HG03064 (cell line): ENCODE measurements at regions not wholly inside any gene's neighbourhood (a gene's known extent, or its start where the extent isn't known, plus 50 kb on each side); places are given as distances from the start of the nearest gene placed in this dataset.

Experiments
- ATAC-seq: cut with Tn5 transposase; IDR thresholded peaks from one replicate; pipeline ENCODE4 v1.9.1; 2021; ENCODE audit warnings: low read depth; ENCODE audit not compliant: unreplicated experiment

DNA sequence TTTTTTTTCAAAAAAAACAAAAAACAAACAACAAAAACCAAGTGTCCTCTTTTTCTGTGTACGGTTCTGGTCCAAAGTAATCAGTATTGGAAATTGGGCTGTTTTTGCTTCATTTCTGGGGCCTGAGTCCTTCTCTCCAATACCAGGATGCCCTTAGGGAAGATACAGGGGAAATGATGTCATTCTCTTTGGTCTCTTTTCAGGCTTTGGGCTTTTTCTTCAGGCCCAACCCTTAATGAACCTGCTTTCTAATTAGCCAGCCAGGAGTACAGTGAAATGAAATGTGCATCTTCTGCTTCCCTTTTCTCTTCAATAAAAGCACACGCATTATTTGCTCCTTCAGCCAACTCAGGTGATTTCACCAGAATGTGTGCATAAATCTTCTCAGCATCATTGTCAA, 52.6 kb upstream of the RBPJ start:
- no peak for ATAC-seq

DNA sequence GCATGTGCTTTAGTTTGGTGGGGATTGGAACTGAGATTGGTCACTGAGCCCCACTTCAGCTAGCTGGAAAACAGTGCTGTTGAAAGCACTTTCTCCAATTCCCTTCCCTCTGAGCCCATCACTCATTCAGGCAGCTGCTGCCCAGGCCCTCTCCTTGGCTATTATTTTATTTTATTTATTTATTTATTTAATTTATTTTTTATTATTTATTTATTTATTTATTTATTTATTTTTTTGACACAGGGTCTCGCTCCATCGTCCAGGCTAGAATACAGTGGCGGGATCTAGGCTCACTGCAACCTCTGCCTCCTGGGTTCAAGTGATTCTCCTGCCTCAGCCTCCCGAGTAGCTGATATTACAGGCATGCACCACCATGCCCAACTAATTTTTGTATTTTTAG, 51.8 kb upstream of the RBPJ start:
- ATAC-seq, result no peak
